IMR-90 (cell line): ENCODE measurements at regions not wholly inside any gene's neighbourhood (a gene's known extent, or its start where the extent isn't known, plus 50 kb on each side); places are given as distances from the start of the nearest gene placed in this dataset.

Experiments
- ATAC-seq: fragments of 200-7000 bp; cut with Tn5 transposase; 2 replicates; pipeline ENCODE4 v1.9.1; 2020; ENCODE audit warnings: low read depth, mild to moderate bottlenecking, moderate library complexity
- BruUV-seq: library from RNA; stranded (reverse); fragments of 400-500 nt; replicated peaks from 2 replicates; lab custom pipeline; 2021; lab: Mats Ljungman, UMichigan
- CTCF ChIA-PET: fragments of 300-600 bp; formaldehyde crosslinking; extraction: SDS; loops from one replicate; lab custom pipeline; 2021; ENCODE audit warnings: antibody characterized with exemption; lab: Yijun Ruan, JAX
- POLR2A ChIA-PET: fragments of 300-600 bp; sonication (Branson Sonifier 250); formaldehyde crosslinking; loops from one replicate; lab custom pipeline; 2022; ENCODE audit warnings: antibody characterized with exemption; ENCODE audit not compliant: unreplicated experiment; lab: Charles Lee
- DNase-seq: peaks from one replicate; pipeline ENCODE4 v3.0.0; 2013
- H2AFZ ChIP-seq: replicated peaks from 2 replicates; pipeline ENCODE3; 2013; ENCODE audit warnings: low read length, mild to moderate bottlenecking; ENCODE audit not compliant: poor library complexity
- H2AK5ac ChIP-seq: 2 replicates; pipeline ENCODE4 v1.6.1; 2013; ENCODE audit warnings: low read depth, low read length, inconsistent platforms
- H2AK9ac ChIP-seq: replicated peaks from 2 replicates; pipeline ENCODE3; 2013; ENCODE audit warnings: mild to moderate bottlenecking, low read depth, low read length, moderate library complexity; ENCODE audit not compliant: poor library complexity
- H2BK120ac ChIP-seq: 2 replicates; pipeline ENCODE4 v1.6.1; 2013; ENCODE audit warnings: low read depth, low read length, inconsistent platforms
- H2BK15ac ChIP-seq: 3 replicates; pipeline ENCODE4 v1.6.1; 2013; ENCODE audit warnings: low read depth, low read length, inconsistent platforms
- H2BK20ac ChIP-seq: 2 replicates; pipeline ENCODE4 v1.6.1; 2013; ENCODE audit warnings: low read depth, mild to moderate bottlenecking, inconsistent platforms, low read length, moderate library complexity
- H2BK5ac ChIP-seq: 2 replicates; pipeline ENCODE4 v1.6.1; 2013; ENCODE audit warnings: mild to moderate bottlenecking, low read depth, low read length, inconsistent platforms; ENCODE audit not compliant: poor library complexity, severe bottlenecking
- H3K14ac ChIP-seq: replicated peaks from 2 replicates; pipeline ENCODE4 v1.6.1; 2013; ENCODE audit warnings: low read depth, low read length, inconsistent platforms
- H3K18ac ChIP-seq: 2 replicates; pipeline ENCODE4 v1.6.1; 2013; ENCODE audit warnings: low read depth, low read length, control low read depth
- H3K23ac ChIP-seq: 2 replicates; pipeline ENCODE4 v1.6.1; 2013; ENCODE audit warnings: low read depth, low read length, inconsistent platforms
- H3K27ac ChIP-seq: 2 replicates; pipeline ENCODE4 v1.5.1; 2013; ENCODE audit warnings: mild to moderate bottlenecking, control low read depth, low read length; ENCODE audit not compliant: insufficient read depth
- H3K27me3 ChIP-seq: 2 replicates; pipeline ENCODE4 v1.6.1; 2013; ENCODE audit warnings: low read length; ENCODE audit not compliant: control insufficient read depth, insufficient read depth
- H3K36me3 ChIP-seq: 2 replicates; pipeline ENCODE4 v1.6.1; 2013; ENCODE audit warnings: low read length, mixed read lengths; ENCODE audit not compliant: control insufficient read depth, insufficient read depth
- H3K4ac ChIP-seq: 2 replicates; pipeline ENCODE4 v1.6.1; 2013; ENCODE audit warnings: low read depth, low read length, inconsistent platforms
- H3K4me1 ChIP-seq: 2 replicates; pipeline ENCODE4 v1.6.1; 2013; ENCODE audit warnings: low read length, mixed read lengths; ENCODE audit not compliant: control insufficient read depth, insufficient read depth
- H3K4me2 ChIP-seq: 2 replicates; pipeline ENCODE4 v1.6.1; 2013; ENCODE audit warnings: low read depth, mild to moderate bottlenecking, control low read depth, low read length, moderate library complexity
- H3K4me3 ChIP-seq: 2 replicates; pipeline ENCODE4 v1.5.1; 2013; ENCODE audit warnings: low read depth, mild to moderate bottlenecking, control low read depth, low read length, moderate library complexity; ENCODE audit not compliant: insufficient read depth
- H3K56ac ChIP-seq: 2 replicates; pipeline ENCODE4 v1.6.1; 2013; ENCODE audit warnings: low read length, inconsistent platforms; ENCODE audit not compliant: insufficient read depth; ENCODE audit errors: extremely low read depth
- H3K79me1 ChIP-seq, 2 experiments: 2 replicates each; pipeline ENCODE4 v1.6.1; 2013; ENCODE audit warnings: low read length in 2 of 2, inconsistent platforms in 1 of 2, low read depth in 1 of 2
- H3K9ac ChIP-seq: 2 replicates; pipeline ENCODE4 v1.6.1; 2013; ENCODE audit warnings: low read depth, low read length, control low read depth
- H3K9me1 ChIP-seq: 2 replicates; pipeline ENCODE4 v1.6.1; 2013; ENCODE audit warnings: low read length, inconsistent platforms; ENCODE audit not compliant: insufficient read depth
- H3K9me3 ChIP-seq: 2 replicates; pipeline ENCODE4 v1.6.1; 2013; ENCODE audit warnings: low read length; ENCODE audit not compliant: control insufficient read depth, insufficient read depth
- H4K20me1 ChIP-seq: 2 replicates; pipeline ENCODE4 v1.6.1; 2013; ENCODE audit warnings: low read length, inconsistent platforms; ENCODE audit not compliant: insufficient read depth
- H4K5ac ChIP-seq: 2 replicates; pipeline ENCODE4 v1.6.1; 2013; ENCODE audit warnings: mild to moderate bottlenecking, low read depth, low read length, control low read depth
- H4K8ac ChIP-seq, 2 experiments: 2 replicates each; pipeline ENCODE4 v1.6.1; 2013; ENCODE audit warnings: low read depth in 2 of 2, low read length in 2 of 2, control low read depth in 1 of 2, inconsistent platforms in 1 of 2
- H4K91ac ChIP-seq: 2 replicates; pipeline ENCODE4 v1.6.1; 2013; ENCODE audit warnings: low read depth, low read length, inconsistent platforms; ENCODE audit not compliant: insufficient read depth
- BHLHE40 ChIP-seq: fragments of 150-350 bp; IDR thresholded peaks from 2 replicates; pipeline ENCODE4 v1.6.1; 2016; ENCODE audit warnings: mild to moderate bottlenecking, low read depth, low read length
- CHD1 ChIP-seq: IDR thresholded peaks from 2 replicates; pipeline ENCODE4 v1.6.1; 2012; ENCODE audit warnings: low read depth, low read length, improper control_type of control experiment
- MAZ ChIP-seq: IDR thresholded peaks from 2 replicates; pipeline ENCODE4 v1.6.1; 2012; ENCODE audit warnings: low read depth, mild to moderate bottlenecking, low read length, improper control_type of control experiment, moderate library complexity, borderline replicate concordance
- MXI1 ChIP-seq: IDR thresholded peaks from 2 replicates; pipeline ENCODE4 v1.6.1; 2012; ENCODE audit warnings: low read depth, mild to moderate bottlenecking, low read length, moderate library complexity, borderline replicate concordance
- RCOR1 ChIP-seq: IDR thresholded peaks from 2 replicates; pipeline ENCODE4 v1.6.1; 2012; ENCODE audit warnings: mild to moderate bottlenecking, low read length, improper control_type of control experiment; ENCODE audit not compliant: insufficient replicate concordance
- dilution Hi-C: fragments of 300-500 bp; cut with HindIII; formaldehyde crosslinking; loops from one replicate; pipeline ENCODE4 v1.14.3; 2018; ENCODE audit warnings: low sequenced_read_pairs; ENCODE audit not compliant: unreplicated experiment
- in situ Hi-C: fragments of 300-500 bp; cut with MboI; formaldehyde crosslinking; loops from 3 replicates; pipeline ENCODE4 v1.14.3; 2019; ENCODE audit warnings: low sequenced_read_pairs, inconsistent platforms, mixed read lengths
- intact Hi-C: fragments of 100-400 bp; cut with micrococcal nuclease; formaldehyde crosslinking; loops from 2 replicates; pipeline ENCODE4 v1.10.0; 2022
- TF ChIP-seq, protein P1 (sequence below): fragments of 150-350 bp; IDR thresholded peaks from 2 replicates; pipeline ENCODE4 v1.6.1; 2017; ENCODE audit warnings: mild to moderate bottlenecking, antibody characterized with exemption, low read length, low read depth
- TF ChIP-seq, protein P2 (sequence below): fragments of 150-350 bp; IDR thresholded peaks from 2 replicates; pipeline ENCODE4 v1.6.1; 2016; ENCODE audit warnings: low read depth, mild to moderate bottlenecking, low read length, moderate library complexity, borderline replicate concordance

DNA sequence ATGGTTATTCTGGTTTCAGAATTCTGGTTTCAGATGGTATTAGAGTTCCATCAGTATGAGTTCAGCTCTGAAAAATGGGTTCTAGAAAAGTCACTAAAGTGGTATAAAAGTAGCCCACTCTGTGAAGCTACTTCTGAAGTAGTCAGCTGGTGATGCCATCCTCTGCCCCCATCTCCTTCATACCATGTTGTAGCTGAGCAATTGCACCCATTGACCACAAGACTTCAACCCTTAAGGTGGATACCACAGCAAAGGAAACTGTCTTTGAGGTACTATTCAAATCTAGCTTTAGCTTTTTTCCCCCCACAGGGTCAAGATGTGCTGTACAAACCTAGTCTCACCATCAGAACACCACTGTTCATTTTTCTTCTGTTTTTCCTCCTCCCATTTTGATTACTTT lies 444.9 kb downstream of the DMAC1 start:
- ChIA-PET POLR2A (no interaction called here), CTCF (no interaction called here)
- intact Hi-C loops (no loop called here), dilution Hi-C loops (no loop called here), in situ Hi-C loops (no loop called here)
- Histone ChIP-seq H4K91ac (no peak overlapping the region), H3K36me3 (no peaks in the 10 kb centered on the region), H2AFZ (no peak overlapping the region), H3K9me1 (no peaks in the 10 kb centered on the region), H3K56ac (no peak overlapping the region), H2BK120ac (no peak overlapping the region), H2BK5ac (no peak overlapping the region), H3K4me3 (no peak overlapping the region), H4K5ac (no peak overlapping the region), H4K20me1 (no peaks in the 10 kb centered on the region), H2AK9ac (no peak overlapping the region), H2BK20ac (no peak overlapping the region), H3K23ac (no peak overlapping the region), H3K4ac (no peak overlapping the region), H4K8ac (no peak overlapping the region), H3K14ac (no peak overlapping the region), H2BK15ac (no peak overlapping the region), H3K27ac (no peak overlapping the region), H3K4me1 (no peaks in the 10 kb centered on the region), H3K18ac (no peak overlapping the region), H3K9me3 (no peaks in the 10 kb centered on the region), H2AK5ac (no peak overlapping the region), H3K4me2 (no peak overlapping the region), H3K79me1 (no peaks in the 10 kb centered on the region), H3K9ac (no peak overlapping the region), H3K27me3 (no peaks in the 10 kb centered on the region)
- ATAC-seq, result no peak
- DNase-seq, result no peak
- BruUV-seq, result no TSS peak
- no peak for TF ChIP-seq BHLHE40
- no peak for TF ChIP-seq CHD1
- TF ChIP-seq MAZ, result no peak
- TF ChIP-seq MXI1, result no peak
- no peak for TF ChIP-seq RCOR1
- TF ChIP-seq, protein P1, sequence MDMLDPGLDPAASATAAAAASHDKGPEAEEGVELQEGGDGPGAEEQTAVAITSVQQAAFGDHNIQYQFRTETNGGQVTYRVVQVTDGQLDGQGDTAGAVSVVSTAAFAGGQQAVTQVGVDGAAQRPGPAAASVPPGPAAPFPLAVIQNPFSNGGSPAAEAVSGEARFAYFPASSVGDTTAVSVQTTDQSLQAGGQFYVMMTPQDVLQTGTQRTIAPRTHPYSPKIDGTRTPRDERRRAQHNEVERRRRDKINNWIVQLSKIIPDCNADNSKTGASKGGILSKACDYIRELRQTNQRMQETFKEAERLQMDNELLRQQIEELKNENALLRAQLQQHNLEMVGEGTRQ, result no peak
- TF ChIP-seq, protein P2, sequence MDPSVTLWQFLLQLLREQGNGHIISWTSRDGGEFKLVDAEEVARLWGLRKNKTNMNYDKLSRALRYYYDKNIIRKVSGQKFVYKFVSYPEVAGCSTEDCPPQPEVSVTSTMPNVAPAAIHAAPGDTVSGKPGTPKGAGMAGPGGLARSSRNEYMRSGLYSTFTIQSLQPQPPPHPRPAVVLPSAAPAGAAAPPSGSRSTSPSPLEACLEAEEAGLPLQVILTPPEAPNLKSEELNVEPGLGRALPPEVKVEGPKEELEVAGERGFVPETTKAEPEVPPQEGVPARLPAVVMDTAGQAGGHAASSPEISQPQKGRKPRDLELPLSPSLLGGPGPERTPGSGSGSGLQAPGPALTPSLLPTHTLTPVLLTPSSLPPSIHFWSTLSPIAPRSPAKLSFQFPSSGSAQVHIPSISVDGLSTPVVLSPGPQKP, result no peak
